ENCODE measurements at regions not wholly inside any gene's neighbourhood (a gene's known extent, or its start where the extent isn't known, plus 50 kb on each side); places are given as distances from the start of the nearest gene placed in this dataset.

DNA sequence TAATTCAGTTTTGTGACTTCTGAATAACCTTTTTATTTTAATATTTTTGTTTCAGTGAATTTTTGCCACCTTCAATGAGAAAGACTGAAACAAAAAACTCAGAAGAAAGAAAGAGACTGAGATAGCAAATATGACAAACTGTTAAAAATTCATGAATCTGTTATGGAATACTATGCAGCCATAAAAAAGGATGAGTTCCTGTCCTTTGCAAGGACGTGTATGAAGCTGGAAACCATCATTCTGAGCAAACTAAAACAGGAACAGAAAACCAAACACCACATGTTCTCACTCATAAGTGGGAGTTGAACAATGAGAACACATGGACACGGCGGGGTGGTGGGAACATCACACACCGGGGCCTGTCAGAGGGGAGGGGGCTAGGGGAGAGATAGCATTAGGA lies 193.4 kb upstream of the FGGY start:
- DNase-seq: no peak

DNA sequence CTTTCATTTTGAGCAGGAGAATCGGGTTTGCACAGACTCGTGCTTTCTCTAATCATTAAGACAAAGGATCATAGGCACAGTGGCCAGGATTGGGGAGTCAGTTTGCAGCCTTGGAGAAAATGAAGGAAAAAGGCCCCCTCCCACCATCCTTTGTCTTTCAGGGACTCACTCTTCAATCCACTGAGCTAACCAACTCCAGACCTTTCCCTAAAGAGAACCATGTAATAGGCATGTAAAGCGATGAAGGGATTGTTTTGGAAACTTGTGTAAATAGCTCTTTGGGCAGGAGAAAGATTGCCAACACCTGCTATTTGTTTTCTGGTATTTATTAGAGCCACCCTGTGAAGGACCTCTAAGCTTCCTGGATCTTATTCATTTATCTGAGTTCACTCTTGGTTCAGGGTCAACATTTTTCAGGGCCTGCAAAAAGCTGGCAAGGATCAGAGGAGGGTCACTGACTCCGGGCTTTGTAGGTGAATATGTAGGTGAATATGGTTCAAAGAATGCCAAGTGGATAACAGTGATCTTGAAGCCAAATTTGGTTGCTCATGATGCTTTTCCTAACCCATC lies 192.6 kb upstream of the FGGY start:
- DNase-seq: peak in 2 of 3 experiments; percentile 4 to 21

DNA sequence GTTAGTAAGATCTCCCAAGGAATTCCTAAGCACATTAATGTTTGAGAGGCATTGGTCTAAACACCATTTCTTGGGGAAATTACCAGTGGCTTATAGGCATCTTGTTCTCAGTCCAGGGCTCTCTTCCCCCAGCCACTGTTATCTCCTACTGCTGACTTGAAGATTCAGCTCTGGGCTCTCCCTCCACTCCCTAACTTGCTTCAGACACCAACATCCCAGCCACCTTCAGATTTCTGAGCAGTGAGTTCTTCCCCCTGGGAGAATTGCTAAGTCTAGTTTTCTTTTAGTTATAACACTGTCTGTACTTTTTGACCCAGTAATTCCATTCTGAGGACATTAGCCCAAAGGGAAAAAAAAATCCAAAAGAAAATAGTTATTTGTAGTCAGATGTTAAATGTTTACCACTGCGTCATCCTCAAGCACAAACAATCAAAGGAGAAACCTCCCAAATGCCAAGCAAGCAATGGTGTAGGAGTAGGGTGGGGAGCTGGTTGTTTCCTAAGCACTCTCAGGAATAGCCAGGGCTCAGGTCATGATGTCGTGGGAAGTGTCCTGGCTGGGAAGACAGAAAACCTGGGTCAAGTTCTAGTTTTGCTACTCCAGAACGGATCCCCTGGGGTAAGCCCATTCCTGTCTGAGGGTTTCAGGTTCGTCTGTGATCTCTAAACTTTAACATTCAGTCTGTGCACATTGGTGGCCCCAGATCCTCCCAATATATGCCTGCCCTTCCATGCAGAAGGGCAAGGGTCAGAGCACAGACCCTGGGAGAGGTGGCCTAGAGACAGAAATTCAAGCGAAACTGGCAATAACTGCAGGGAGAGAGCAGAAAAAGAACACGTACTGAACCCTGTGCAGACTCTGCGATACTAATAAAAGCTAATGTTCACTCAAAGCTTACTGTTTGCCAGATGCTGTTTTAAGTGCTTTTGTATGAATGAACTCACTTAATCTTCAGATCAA lies 191.1 kb upstream of the FGGY start:
- no peak for DNase-seq

DNA sequence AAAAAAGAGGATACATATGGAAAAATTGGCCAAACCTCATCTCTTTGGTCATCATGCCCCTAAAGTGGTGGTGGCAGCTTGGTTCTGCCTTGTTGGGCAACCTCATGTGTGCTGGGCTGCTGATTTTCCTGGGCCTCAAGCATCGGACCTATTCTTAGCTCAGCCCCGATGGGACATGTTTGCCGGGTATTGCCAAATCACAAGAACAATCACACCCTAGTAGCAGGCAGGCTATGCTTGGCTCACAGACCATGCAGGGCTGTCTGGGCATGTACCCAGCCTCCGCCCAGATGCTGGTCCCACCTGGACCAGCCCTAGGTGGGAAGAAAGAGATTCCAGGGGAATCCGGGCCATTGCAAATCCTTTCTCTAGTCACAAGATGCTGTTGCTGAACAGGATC lies 189.4 kb upstream of the FGGY start:
- DNase-seq: no peak

DNA sequence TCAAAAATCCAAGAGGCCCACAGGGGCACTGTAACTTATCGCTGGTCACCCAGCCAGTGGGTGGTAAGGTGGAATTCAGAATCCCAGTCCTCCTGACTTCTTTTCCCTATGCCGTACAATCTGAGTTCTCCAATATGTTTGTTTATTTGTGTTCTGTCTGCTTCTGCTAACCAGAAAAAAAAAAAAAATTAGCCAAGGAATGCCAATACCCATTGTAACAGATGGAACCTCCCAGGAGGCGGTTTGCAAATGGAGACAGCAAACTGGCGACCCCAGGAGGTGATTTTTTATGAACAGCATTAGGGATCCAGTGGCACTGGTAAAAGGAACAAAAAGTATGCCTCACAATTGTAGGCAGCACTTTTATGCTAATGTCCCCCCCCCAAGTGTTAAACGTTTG lies 189.0 kb upstream of the FGGY start:
- DNase-seq: no peak

GRCh38 chr1:59108481-59109317 lies 188.2 kb upstream of the FGGY start:
- DNase-seq: no peak

DNA sequence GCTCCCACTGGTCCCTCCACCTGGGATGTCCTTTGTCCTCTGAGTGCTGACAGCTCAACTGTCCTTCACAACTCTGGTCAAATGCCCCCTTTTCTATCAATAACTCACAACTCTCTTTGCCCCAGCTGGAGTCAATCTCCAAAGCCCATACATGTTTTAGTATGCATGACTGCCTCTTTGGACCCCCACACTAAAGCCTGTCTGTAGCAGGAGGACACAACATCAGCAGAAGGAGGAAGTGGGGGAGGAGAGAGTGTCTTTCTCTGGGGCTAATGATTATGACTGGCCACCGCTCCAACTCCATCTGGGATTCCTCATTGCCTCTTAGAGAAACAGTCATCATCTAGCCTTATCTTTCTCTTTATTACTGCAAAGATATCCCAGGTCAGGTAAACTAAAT lies 186.6 kb upstream of the FGGY start:
- no peak for DNase-seq

GRCh38 chr1:59113876-59114457 lies 182.9 kb upstream of the FGGY start:
- peak in 1 of 3 experiments; percentile 51 for DNase-seq

GRCh38 chr1:59115865-59116264 lies 181.0 kb upstream of the FGGY start:
- no peak for DNase-seq

DNA sequence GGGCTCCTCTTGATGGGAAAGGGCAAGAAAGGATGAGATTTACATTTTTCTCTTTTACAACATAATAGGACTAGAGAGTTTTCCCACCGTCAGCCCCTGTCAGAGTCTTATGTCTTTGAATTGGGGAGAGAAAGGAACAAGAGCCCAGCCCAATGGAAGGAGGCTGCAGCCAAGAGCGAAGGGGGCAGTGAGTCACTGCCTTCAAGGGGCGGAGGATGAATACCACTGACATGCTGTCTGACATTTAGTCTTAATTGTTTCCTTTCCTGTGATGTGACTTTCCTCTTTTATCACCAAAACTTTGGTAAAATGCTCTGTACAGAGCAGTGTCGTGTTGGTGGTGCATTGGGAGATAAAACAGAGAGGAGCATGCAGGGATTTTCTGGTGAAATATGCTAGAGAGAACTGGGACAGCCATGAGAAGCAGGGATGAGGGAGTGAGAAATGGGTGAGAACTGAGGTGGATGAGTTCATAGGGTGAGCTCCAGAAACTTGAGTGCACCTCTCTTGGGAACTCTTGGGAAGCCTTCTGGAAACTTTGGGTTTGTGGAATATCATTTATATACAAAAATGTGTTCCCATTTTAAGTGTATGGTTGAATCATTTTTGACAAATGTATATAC lies 179.9 kb upstream of the FGGY start:
- DNase-seq: no peak

GRCh38 chr1:59122527-59122926 lies 174.4 kb upstream of the FGGY start:
- no peak for DNase-seq

GRCh38 chr1:59123081-59123681 lies 173.7 kb upstream of the FGGY start:
- DNase-seq: no peak

GRCh38 chr1:59124166-59124565 lies 172.7 kb upstream of the FGGY start:
- DNase-seq: no peak

- DNase-seq: no peak
These were observed 171.7 kb upstream of the FGGY start for GRCh38 chr1:59125154-59125553.

GRCh38 chr1:59125676-59126320 lies 171.1 kb upstream of the FGGY start:
- no peak for DNase-seq

DNA sequence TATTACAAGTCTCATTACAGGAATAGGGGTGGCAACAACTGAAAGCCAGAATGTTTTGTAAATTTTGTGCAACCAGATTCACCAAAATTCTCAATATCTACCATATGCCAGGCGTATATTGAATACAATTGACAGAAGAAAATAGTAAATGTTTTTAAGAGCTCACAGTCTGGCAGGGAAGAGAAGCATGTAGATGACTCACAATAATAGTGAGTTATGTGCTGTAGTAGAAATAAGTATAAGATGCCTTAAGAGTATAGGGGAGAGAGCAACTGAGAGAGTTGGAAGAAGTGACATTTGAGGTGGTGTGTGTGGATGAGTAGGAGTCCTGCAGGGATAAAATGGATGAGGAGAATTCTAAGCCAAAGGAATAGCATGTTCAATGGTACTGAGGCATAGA lies 170.5 kb upstream of the FGGY start:
- no peak for DNase-seq

DNA sequence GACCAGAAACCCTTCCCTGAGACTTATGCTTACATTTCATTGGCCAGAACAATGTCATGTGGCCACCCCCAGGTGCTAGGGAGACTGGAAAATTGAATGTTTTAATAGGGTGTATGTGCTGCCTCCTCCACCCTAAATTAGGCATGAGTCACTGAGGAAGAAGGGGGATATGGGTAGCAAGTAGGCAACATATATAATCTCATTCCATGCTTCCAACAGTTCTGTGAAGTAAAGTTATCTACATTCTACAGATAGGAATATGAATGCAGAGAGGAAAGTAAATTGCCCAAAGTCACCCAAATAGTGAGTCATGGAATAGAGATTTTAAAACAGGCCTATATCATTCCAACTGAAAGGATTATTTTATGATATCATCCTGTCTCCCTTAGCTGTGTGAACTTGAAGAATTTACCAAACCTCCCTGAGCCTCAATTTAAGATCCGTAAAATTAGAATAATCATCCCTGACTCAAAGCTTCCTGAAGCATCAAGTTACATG lies 168.6 kb upstream of the FGGY start:
- DNase-seq: no peak

DNA sequence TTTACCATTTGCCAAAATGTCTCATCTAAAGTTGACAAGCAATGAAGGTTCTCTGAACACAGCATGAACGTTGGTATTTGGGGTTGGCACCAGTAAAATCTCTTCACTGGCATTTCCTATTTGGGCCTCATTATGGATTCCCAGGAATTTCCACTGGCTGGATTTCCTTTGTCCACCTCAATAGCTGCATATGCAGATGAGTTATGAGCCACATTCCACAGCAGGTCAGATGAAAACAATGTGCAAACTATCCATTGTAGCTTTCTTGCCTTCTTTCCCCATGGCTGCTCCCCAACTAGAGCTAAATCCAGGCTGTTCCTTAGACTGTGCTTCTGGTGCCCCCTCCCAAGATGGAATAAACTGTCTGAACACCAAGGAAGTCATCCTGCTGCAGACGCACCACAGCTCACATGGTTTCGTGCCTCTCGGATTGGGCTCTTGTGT lies 168.1 kb upstream of the FGGY start:
- no peak for DNase-seq

DNA sequence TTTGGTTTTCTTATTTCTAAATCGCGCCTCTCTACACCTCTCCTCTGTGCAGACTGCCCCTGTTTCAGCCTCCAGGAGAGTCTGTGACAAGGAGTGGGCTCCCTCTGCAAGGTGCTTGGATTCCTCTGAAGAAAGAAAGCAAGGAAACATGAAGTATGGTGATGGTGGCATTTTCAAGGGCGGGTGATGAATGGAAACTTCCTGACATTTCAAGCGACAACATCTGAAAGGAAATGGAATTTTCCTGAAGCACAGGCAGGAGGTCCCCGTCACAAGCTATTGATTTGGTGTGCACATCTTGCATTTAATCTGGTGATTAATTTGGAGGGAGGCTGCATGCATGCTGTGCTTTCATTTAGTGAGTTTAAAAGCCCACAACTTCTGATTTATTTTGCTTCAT lies 164.6 kb upstream of the FGGY start:
- DNase-seq: no peak

GRCh38 chr1:59133997-59134396 lies 162.9 kb upstream of the FGGY start:
- no peak for DNase-seq

DNA sequence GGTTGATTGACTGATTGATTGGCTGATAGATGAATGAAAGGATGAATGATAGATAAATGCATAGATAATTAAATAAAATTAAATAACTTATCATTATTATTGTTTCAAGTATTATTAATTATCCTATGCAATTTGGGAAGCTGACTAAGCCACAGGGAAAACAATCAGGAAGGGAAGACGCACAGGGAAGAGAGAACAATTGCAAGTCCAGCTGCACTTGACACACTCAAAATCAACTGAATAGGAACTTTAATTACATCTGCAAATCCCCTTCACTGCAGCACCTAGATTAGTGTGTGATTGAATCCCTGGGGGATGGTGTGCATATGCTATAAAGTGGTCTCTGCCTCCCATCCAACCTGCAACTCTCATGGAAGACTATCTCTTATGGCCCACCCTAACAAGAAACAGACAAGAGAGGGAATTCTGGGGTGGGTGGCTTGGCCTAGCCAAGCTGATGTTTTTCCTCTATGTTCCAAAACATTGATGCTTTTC lies 161.1 kb upstream of the FGGY start:
- DNase-seq: no peak

Data from NCI-H1417 (cell line).